Hepatocyte (in vitro differentiated cells): ENCODE measurements at regions not wholly inside any gene's neighbourhood (a gene's known extent, or its start where the extent isn't known, plus 50 kb on each side); places are given as distances from the start of the nearest gene placed in this dataset.

ENCODE experiments used
- EZH2 ChIP-seq: fragments of 200-600 bp; sonication (generic); IDR thresholded peaks from 2 replicates; pipeline ENCODE4 v1.6.1; 2016; ENCODE audit warnings: antibody characterized with exemption, mild to moderate bottlenecking, borderline replicate concordance
- EZH2phosphoT487 ChIP-seq: fragments of 200-600 bp; sonication (generic); IDR thresholded peaks from one replicate; pipeline ENCODE4 v1.6.1; 2018; ENCODE audit warnings: antibody characterized with exemption, mild to moderate bottlenecking, low read depth, moderate library complexity; ENCODE audit not compliant: unreplicated experiment, severe bottlenecking
- TF ChIP-seq, protein P1 (sequence below): fragments of 200-600 bp; sonication (generic); IDR thresholded peaks from 2 replicates; pipeline ENCODE4 v1.5.1; 2016; ENCODE audit warnings: antibody characterized with exemption, mild to moderate bottlenecking; ENCODE audit not compliant: poor library complexity

DNA sequence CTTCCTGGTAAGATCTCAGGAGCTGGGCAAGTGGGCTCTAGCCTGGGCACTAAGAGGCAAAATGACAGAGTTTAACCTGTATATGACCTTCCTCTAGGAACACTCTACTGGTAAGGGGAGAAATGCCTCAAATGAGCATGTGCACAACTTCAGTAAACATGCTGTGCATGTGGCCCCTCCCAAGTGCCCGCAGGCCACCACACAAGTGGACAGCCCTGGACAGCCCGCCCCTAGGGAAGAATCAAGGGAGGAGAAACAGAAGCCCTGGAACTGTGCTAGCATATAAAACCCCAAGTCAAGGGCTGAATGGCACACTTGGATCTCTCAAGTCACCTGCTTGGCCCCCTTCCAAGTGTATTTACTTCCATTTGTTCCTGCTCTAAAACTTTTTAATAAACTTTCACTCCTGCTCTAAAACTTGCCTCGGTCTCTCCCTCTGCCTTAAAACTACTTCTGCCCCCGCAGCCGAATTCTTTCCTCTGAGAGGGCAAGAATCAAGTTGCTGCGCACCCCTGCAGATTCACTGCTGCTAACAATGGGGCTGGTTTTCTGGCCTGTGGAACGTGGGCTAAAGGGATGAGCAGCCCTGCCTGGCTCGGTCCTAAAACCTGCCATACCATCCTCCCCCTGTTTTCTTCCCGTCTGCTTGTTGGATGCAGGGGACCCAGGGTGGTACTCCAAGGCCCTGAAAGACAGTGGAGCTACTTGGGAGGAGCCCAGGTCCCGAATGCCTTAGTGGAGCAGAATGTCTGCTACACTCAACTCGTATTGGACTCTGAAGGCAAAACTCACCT is 93.5 kb downstream of the IER5 start:
- TF ChIP-seq EZH2 (no peak), EZH2phosphoT487 (no peak)
- TF ChIP-seq, protein P1, sequence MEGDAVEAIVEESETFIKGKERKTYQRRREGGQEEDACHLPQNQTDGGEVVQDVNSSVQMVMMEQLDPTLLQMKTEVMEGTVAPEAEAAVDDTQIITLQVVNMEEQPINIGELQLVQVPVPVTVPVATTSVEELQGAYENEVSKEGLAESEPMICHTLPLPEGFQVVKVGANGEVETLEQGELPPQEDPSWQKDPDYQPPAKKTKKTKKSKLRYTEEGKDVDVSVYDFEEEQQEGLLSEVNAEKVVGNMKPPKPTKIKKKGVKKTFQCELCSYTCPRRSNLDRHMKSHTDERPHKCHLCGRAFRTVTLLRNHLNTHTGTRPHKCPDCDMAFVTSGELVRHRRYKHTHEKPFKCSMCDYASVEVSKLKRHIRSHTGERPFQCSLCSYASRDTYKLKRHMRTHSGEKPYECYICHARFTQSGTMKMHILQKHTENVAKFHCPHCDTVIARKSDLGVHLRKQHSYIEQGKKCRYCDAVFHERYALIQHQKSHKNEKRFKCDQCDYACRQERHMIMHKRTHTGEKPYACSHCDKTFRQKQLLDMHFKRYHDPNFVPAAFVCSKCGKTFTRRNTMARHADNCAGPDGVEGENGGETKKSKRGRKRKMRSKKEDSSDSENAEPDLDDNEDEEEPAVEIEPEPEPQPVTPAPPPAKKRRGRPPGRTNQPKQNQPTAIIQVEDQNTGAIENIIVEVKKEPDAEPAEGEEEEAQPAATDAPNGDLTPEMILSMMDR, result no peak
